CD4-positive, CD25-positive, alpha-beta regulatory T cell (primary cell): ENCODE measurements at regions not wholly inside any gene's neighbourhood (a gene's known extent, or its start where the extent isn't known, plus 50 kb on each side); places are given as distances from the start of the nearest gene placed in this dataset.
"Not testable (repeated sequence)": the region's sequence is repeated elsewhere in the genome, so short reads cannot be mapped to it uniquely, and the experiment has no call there.

Experiments
- ATAC-seq, 2 donors: fragments of 150-1000 bp; cut with Tn5 transposase; one replicate each; pipeline ENCODE4 v1.10.0; 2021; ENCODE audit warnings: low read depth in 2 of 2, moderate number of reproducible peaks in 2 of 2, moderate library complexity in 1 of 2
- DNase-seq, 3 donors: peaks; one replicate each; pipeline versions ENCODE4 v3.0.0 to v3.0.0-alpha.2; 2012 to 2022; ENCODE audit warnings: mixed read lengths in 1 of 3
- H3K27ac ChIP-seq: one replicate; pipeline ENCODE4 v1.7.0; 2013; ENCODE audit warnings: mild to moderate bottlenecking, low read length; ENCODE audit not compliant: insufficient read depth, poor library complexity, severe bottlenecking
- H3K27me3 ChIP-seq: one replicate; pipeline ENCODE4 v1.7.0; 2013; ENCODE audit warnings: low read length; ENCODE audit not compliant: control insufficient read depth, insufficient read depth
- H3K36me3 ChIP-seq: one replicate; pipeline ENCODE4 v1.7.0; 2013; ENCODE audit warnings: mild to moderate bottlenecking, low read length, moderate library complexity; ENCODE audit not compliant: control insufficient read depth, insufficient read depth
- H3K4me1 ChIP-seq: 2 replicates; pipeline ENCODE4 v1.7.0; 2013; ENCODE audit warnings: mild to moderate bottlenecking, low read length; ENCODE audit not compliant: insufficient read depth, control insufficient read depth, poor library complexity, severe bottlenecking
- H3K4me3 ChIP-seq: one replicate; pipeline ENCODE4 v1.7.0; 2013; ENCODE audit warnings: low read depth, mild to moderate bottlenecking, low read length, moderate library complexity
- H3K9me3 ChIP-seq, 2 experiments: 1 replicate in 1 of 2; 2 replicates in 1 of 2; pipeline ENCODE4 v1.7.0; 2013; ENCODE audit warnings: low read length in 2 of 2, mild to moderate bottlenecking in 1 of 2, moderate library complexity in 1 of 2; ENCODE audit not compliant: control insufficient read depth in 2 of 2
- H3K27ac Mint-ChIP-seq, 3 donors: one replicate each; pipeline ENCODE4 v1.8.0; 2020 to 2022; ENCODE audit warnings: mild to moderate bottlenecking in 3 of 3, mixed read lengths in 3 of 3, moderate library complexity in 2 of 3
- H3K27me3 Mint-ChIP-seq: one replicate; pipeline ENCODE4 v1.8.0; 2022; ENCODE audit warnings: mild to moderate bottlenecking, mixed read lengths
- H3K36me3 Mint-ChIP-seq: one replicate; pipeline ENCODE4 v1.8.0; 2020; ENCODE audit warnings: mixed read lengths
- H3K4me1 Mint-ChIP-seq, 4 donors: one replicate each; pipeline ENCODE4 v1.8.0; 2020 to 2022; ENCODE audit warnings: mixed read lengths in 4 of 4, mild to moderate bottlenecking in 1 of 4
- H3K4me3 Mint-ChIP-seq, 4 donors: one replicate each; pipeline ENCODE4 v1.8.0; 2020 to 2022; ENCODE audit warnings: mild to moderate bottlenecking in 4 of 4, mixed read lengths in 4 of 4, moderate library complexity in 3 of 4
- H3K9me3 Mint-ChIP-seq, 7 donors: one replicate each; pipeline ENCODE4 v1.8.0; 2020 to 2022; ENCODE audit warnings: mixed read lengths in 7 of 7, mild to moderate bottlenecking in 3 of 7, moderate library complexity in 2 of 7

- ATAC-seq, result no peak
- H3K4me3 Mint-ChIP-seq, result no peak overlapping the region
- H3K4me1 Mint-ChIP-seq, result no peaks in the 10 kb centered on the region
- DNase-seq, result no peak
- no peak overlapping the region for H3K27ac Mint-ChIP-seq
- no peaks in the 10 kb centered on the region for H3K36me3 Mint-ChIP-seq
- peaks cover 5% of the 10 kb centered on the region for H3K27me3 Mint-ChIP-seq
- Histone ChIP-seq H3K27me3 (no peaks in the 10 kb centered on the region), H3K4me1 (no peaks in the 10 kb centered on the region), H3K27ac (no peak overlapping the region), H3K4me3 (no peak overlapping the region), H3K36me3 (no peaks in the 10 kb centered on the region), H3K9me3 (no peaks in the 10 kb centered on the region)
- H3K9me3 Mint-ChIP-seq, result peaks cover 0 to 6% (median 0%) of the 10 kb centered on the region in 7 donors
Observed at GRCh38 chr12:13404111-13404628, 207.6 kb downstream of the EMP1 start.

DNA sequence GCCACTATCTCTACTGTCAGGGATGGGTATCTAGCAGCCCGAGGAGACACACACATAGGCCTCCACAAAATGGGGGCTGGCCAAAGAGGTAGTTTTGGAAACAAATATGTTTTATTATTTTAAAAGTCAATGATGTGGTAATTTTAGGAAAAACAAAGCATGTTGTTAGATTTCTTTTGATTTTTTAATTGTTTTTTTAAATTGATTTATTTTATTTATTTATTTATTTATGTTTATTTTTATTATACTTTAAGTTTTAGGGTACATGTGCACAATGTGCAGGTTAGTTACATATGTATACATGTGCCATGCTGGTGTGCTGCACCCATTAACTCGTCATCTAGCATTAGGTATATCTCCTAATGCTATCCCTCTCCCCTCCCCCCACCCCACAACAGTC, 194.8 kb downstream of the EMP1 start:
- H3K27ac ChIP-seq, H3K36me3 Mint-ChIP-seq, H3K27me3 Mint-ChIP-seq, H3K36me3 ChIP-seq, H3K9me3 ChIP-seq, ATAC-seq, H3K4me1 ChIP-seq, H3K4me3 Mint-ChIP-seq, DNase-seq, H3K27ac Mint-ChIP-seq, H3K4me1 Mint-ChIP-seq, H3K27me3 ChIP-seq, H3K4me3 ChIP-seq, H3K9me3 Mint-ChIP-seq: not testable (repeated sequence)

DNA sequence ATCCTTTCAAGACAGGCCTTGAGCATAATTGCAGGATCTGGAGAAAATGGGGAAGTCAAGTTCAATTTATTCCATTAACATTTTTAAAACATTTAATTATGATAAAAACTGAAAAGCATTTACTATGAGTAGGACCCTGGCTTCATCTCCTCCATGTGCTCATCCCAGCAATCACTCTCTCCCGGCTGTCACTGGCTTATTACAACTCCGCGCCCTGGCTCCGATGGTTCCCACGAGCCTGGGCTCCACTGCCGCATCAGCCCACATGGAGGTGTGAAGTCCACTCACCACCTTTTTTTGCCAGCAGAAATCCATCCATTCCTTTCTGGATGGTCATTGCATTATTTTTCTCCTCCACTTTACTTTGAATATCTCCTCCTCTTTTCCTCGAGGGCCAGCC, 194.4 kb downstream of the EMP1 start:
- H3K9me3 Mint-ChIP-seq, result peaks cover 0 to 4% (median 0%) of the 10 kb centered on the region in 7 donors
- no peak for ATAC-seq
- Histone ChIP-seq H3K36me3 (no peaks in the 10 kb centered on the region), H3K27ac (no peak overlapping the region), H3K4me1 (no peaks in the 10 kb centered on the region), H3K4me3 (no peak overlapping the region), H3K27me3 (no peaks in the 10 kb centered on the region), H3K9me3 (no peaks in the 10 kb centered on the region)
- H3K36me3 Mint-ChIP-seq, result no peaks in the 10 kb centered on the region
- H3K4me3 Mint-ChIP-seq, result no peak overlapping the region
- no peak for DNase-seq
- no peaks in the 10 kb centered on the region for H3K4me1 Mint-ChIP-seq
- peak overlapping the region in 1 of 3 donors; percentile 38 for H3K27ac Mint-ChIP-seq
- peaks cover 6% of the 10 kb centered on the region for H3K27me3 Mint-ChIP-seq

GRCh38 chr12:13390381-13390861, 193.9 kb downstream of the EMP1 start:
- no peak for DNase-seq

DNA sequence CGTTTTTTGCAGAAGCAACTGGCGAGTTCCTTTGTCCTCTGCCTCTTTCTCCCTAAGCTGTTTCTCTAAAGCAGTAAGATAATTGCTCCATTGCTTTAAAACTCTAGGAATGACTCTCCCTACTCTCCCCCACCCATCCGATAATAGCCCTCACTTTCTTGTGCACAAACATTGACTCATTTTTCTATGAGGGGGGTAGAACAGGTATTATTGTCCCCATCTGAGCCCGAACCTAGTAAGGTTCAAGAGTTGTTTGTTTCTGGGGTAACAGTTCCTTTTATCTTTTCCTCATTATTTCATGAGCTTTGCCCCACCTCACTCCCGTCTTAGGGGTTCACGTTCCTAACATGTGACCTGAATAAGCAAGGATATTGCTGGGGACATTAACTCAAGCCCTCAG, 190.6 kb downstream of the EMP1 start:
- Mint-ChIP-seq H3K9me3 (peaks cover 0 to 4% (median 0%) of the 10 kb centered on the region in 7 donors), H3K27ac (no peak overlapping the region), H3K4me3 (no peak overlapping the region), H3K27me3 (peaks cover 6% of the 10 kb centered on the region), H3K36me3 (no peaks in the 10 kb centered on the region), H3K4me1 (no peaks in the 10 kb centered on the region)
- no peaks in the 10 kb centered on the region for H3K4me1 ChIP-seq
- no peaks in the 10 kb centered on the region for H3K9me3 ChIP-seq
- ATAC-seq, result no peak
- H3K27me3 ChIP-seq, result no peaks in the 10 kb centered on the region
- H3K4me3 ChIP-seq, result no peak overlapping the region
- no peak overlapping the region for H3K27ac ChIP-seq
- no peak for DNase-seq
- H3K36me3 ChIP-seq, result no peaks in the 10 kb centered on the region

More at GRCh38 chr12:13390381-13390861, 193.9 kb downstream of the EMP1 start:
- no peak overlapping the region for H3K27ac Mint-ChIP-seq
- Histone ChIP-seq H3K4me3 (no peak overlapping the region), H3K4me1 (no peaks in the 10 kb centered on the region), H3K27ac (no peak overlapping the region), H3K9me3 (no peaks in the 10 kb centered on the region), H3K27me3 (no peaks in the 10 kb centered on the region), H3K36me3 (no peaks in the 10 kb centered on the region)
- H3K27me3 Mint-ChIP-seq, result peaks cover 6% of the 10 kb centered on the region
- H3K9me3 Mint-ChIP-seq, result peaks cover 0 to 4% (median 0%) of the 10 kb centered on the region in 7 donors
- no peak for ATAC-seq
- no peak overlapping the region for H3K4me3 Mint-ChIP-seq
- H3K36me3 Mint-ChIP-seq, result no peaks in the 10 kb centered on the region
- H3K4me1 Mint-ChIP-seq, result no peaks in the 10 kb centered on the region

- Histone ChIP-seq H3K27me3 (peaks cover 3% of the 10 kb centered on the region), H3K4me1 (no peaks in the 10 kb centered on the region), H3K9me3 (no peaks in the 10 kb centered on the region), H3K36me3 (no peaks in the 10 kb centered on the region), H3K4me3 (no peak overlapping the region), H3K27ac (no peak overlapping the region)
- peaks cover 0 to 4% (median 0%) of the 10 kb centered on the region in 7 donors for H3K9me3 Mint-ChIP-seq
- H3K4me3 Mint-ChIP-seq, result no peak overlapping the region
- DNase-seq (no peak), ATAC-seq (no peak)
- H3K27ac Mint-ChIP-seq, result no peak overlapping the region
- H3K4me1 Mint-ChIP-seq, result no peaks in the 10 kb centered on the region
- H3K27me3 Mint-ChIP-seq, result peaks cover 10% of the 10 kb centered on the region
- H3K36me3 Mint-ChIP-seq, result no peaks in the 10 kb centered on the region
Observed at GRCh38 chr12:13386323-13387039, 190.0 kb downstream of the EMP1 start.

- H3K27me3 ChIP-seq, result peaks cover 3% of the 10 kb centered on the region
- DNase-seq, result no peak
- no peak overlapping the region for H3K4me3 ChIP-seq
- Mint-ChIP-seq H3K4me3 (no peak overlapping the region), H3K27me3 (peaks cover 10% of the 10 kb centered on the region), H3K36me3 (no peaks in the 10 kb centered on the region), H3K4me1 (no peaks in the 10 kb centered on the region), H3K27ac (no peak overlapping the region), H3K9me3 (peaks cover 0 to 4% (median 0%) of the 10 kb centered on the region in 7 donors)
- H3K36me3 ChIP-seq, result no peaks in the 10 kb centered on the region
- no peaks in the 10 kb centered on the region for H3K4me1 ChIP-seq
- H3K27ac ChIP-seq, result no peak overlapping the region
- no peaks in the 10 kb centered on the region for H3K9me3 ChIP-seq
- no peak for ATAC-seq
Observed at GRCh38 chr12:13383379-13383778, 186.9 kb downstream of the EMP1 start.

- H3K9me3 ChIP-seq, result no peaks in the 10 kb centered on the region
- no peaks in the 10 kb centered on the region for H3K4me1 ChIP-seq
- peaks cover 4% of the 10 kb centered on the region for H3K27me3 Mint-ChIP-seq
- no peak overlapping the region for H3K27ac ChIP-seq
- peaks cover 0 to 4% (median 2%) of the 10 kb centered on the region in 7 donors for H3K9me3 Mint-ChIP-seq
- ATAC-seq (no peak), DNase-seq (no peak)
- no peaks in the 10 kb centered on the region for H3K36me3 ChIP-seq
- H3K4me1 Mint-ChIP-seq, result no peaks in the 10 kb centered on the region
- H3K27me3 ChIP-seq, result peaks cover 3% of the 10 kb centered on the region
- no peak overlapping the region for H3K4me3 ChIP-seq
- no peaks in the 10 kb centered on the region for H3K36me3 Mint-ChIP-seq
- no peak overlapping the region for H3K4me3 Mint-ChIP-seq
- no peak overlapping the region for H3K27ac Mint-ChIP-seq
Observed at GRCh38 chr12:13380297-13380696, 183.8 kb downstream of the EMP1 start.
